HCT116 (cell line): ENCODE measurements at regions not wholly inside any gene's neighbourhood (a gene's known extent, or its start where the extent isn't known, plus 50 kb on each side); places are given as distances from the start of the nearest gene placed in this dataset.

ENCODE experiments used
- ATAC-seq: fragments of 200-7000 bp; cut with Tn5 transposase; 2 replicates; pipeline ENCODE4 v1.9.1; 2020; ENCODE audit warnings: mild to moderate bottlenecking, moderate library complexity
- BruUV-seq: library from RNA; stranded (reverse); fragments of 400-500 nt; replicated peaks from 2 replicates; lab custom pipeline; 2021; lab: Mats Ljungman, UMichigan
- CTCF ChIA-PET: fragments of 300-600 bp; sonication (Branson Sonifier 250); formaldehyde crosslinking; loops from one replicate; lab custom pipeline; 2021; ENCODE audit warnings: antibody characterized with exemption; lab: Charles Lee
- POLR2A ChIA-PET: fragments of 300-600, 350-600 bp; sonication (Branson Sonifier 250); formaldehyde crosslinking; loops from one replicate; lab custom pipeline; 2021; ENCODE audit warnings: antibody characterized with exemption; lab: Charles Lee
- RAD21 ChIA-PET, 2 experiments: fragments of 300-600 bp; sonication (Branson Sonifier 250); formaldehyde crosslinking; loops; one replicate each; lab custom pipeline; 2023; ENCODE audit warnings: low total read pairs in 2 of 2; ENCODE audit not compliant: uncharacterized antibody in 2 of 2, unreplicated experiment in 2 of 2, low non-redundant PET in 1 of 2; lab: Charles Lee
- DNase-seq: peaks from one replicate; pipeline ENCODE4 v3.0.0-alpha.2; 2010; ENCODE audit warnings: low read depth, low spot score
- H2AFZ ChIP-seq: fragments of 200-600 bp; shearing (Covaris generic), sonication (generic); 2 replicates; pipeline ENCODE4 v1.6.1; 2017; ENCODE audit warnings: low read depth, mixed run types, mixed read lengths, antibody characterized with exemption, low read length; ENCODE audit not compliant: poor library complexity, severe bottlenecking
- H3K27ac ChIP-seq: 2 replicates; pipeline ENCODE4 v1.5.1; 2012; ENCODE audit warnings: low read depth, low read length
- H3K27me3 ChIP-seq: fragments of 200-600 bp; sonication (generic); 2 replicates; pipeline ENCODE4 v1.6.1; 2016; ENCODE audit warnings: mixed run types, low read length, mixed read lengths; ENCODE audit not compliant: insufficient read depth
- H3K36me3 ChIP-seq, 2 experiments: fragments of 200-500 bp in 1 of 2; fragments of 200-600 bp in 1 of 2; sonication (Bioruptor generic) in 1 of 2; sonication (generic) in 1 of 2; 2 replicates each; pipeline versions ENCODE4 v1.5.1 to v1.6.1; 2014 to 2016; ENCODE audit warnings: low read length in 2 of 2, inconsistent platforms in 1 of 2, mixed read lengths in 1 of 2, mixed run types in 1 of 2; ENCODE audit not compliant: insufficient read depth in 2 of 2, control insufficient read depth in 1 of 2
- H3K4me1 ChIP-seq, 2 experiments: fragments of 200-600 bp in 1 of 2; sonication (generic) in 1 of 2; 2 replicates each; pipeline versions ENCODE4 v1.5.1 to v1.6.1; 2012 to 2017; ENCODE audit warnings: low read length in 2 of 2, inconsistent platforms in 1 of 2, mild to moderate bottlenecking in 1 of 2, mixed read lengths in 1 of 2, mixed run types in 1 of 2, moderate library complexity in 1 of 2; ENCODE audit not compliant: insufficient read depth in 2 of 2, control insufficient read depth in 1 of 2
- H3K4me2 ChIP-seq: fragments of 200-600 bp; sonication (generic); 2 replicates; pipeline ENCODE4 v1.6.1; 2017; ENCODE audit warnings: mixed run types, low read length, mixed read lengths
- H3K4me3 ChIP-seq, 2 experiments: fragments of 200-600 bp in 1 of 2; sonication (generic) in 1 of 2; replicated peaks in 1 of 2; 2 replicates each; pipeline ENCODE4 v1.5.1; 2011 to 2016; ENCODE audit warnings: low read length in 2 of 2, control low read depth in 1 of 2, low read depth in 1 of 2, mild to moderate bottlenecking in 1 of 2, mixed read lengths in 1 of 2, mixed run types in 1 of 2
- H3K79me2 ChIP-seq: fragments of 200-600 bp; sonication (generic); 2 replicates; pipeline ENCODE4 v1.6.1; 2017; ENCODE audit warnings: mild to moderate bottlenecking, mixed run types, low read length, moderate library complexity, mixed read lengths; ENCODE audit not compliant: insufficient read depth
- H3K9ac ChIP-seq: fragments of 200-600 bp; sonication (generic); 2 replicates; pipeline ENCODE4 v1.6.1; 2016; ENCODE audit warnings: low read length, mixed read lengths
- H3K9me2 ChIP-seq: fragments of 200-600 bp; sonication (generic), shearing (Covaris generic); 2 replicates; pipeline ENCODE4 v1.6.1; 2017; ENCODE audit warnings: mixed run types, mild to moderate bottlenecking, moderate library complexity; ENCODE audit not compliant: insufficient read depth
- H3K9me3 ChIP-seq, 2 experiments: fragments of 200-500 bp in 1 of 2; fragments of 200-600 bp in 1 of 2; sonication (Bioruptor generic) in 1 of 2; sonication (generic) in 1 of 2; 2 replicates each; pipeline ENCODE4 v1.6.1; 2014 to 2017; ENCODE audit warnings: low read length in 2 of 2, mixed read lengths in 2 of 2, inconsistent platforms in 1 of 2, low read depth in 1 of 2, mild to moderate bottlenecking in 1 of 2, mixed run types in 1 of 2, moderate library complexity in 1 of 2; ENCODE audit not compliant: control insufficient read depth in 1 of 2, insufficient read depth in 1 of 2
- H4K20me1 ChIP-seq: fragments of 200-600 bp; sonication (generic), shearing (Covaris generic); 2 replicates; pipeline ENCODE4 v1.6.1; 2017; ENCODE audit warnings: mixed run types, mild to moderate bottlenecking, moderate library complexity; ENCODE audit not compliant: insufficient read depth
- CEBPB ChIP-seq: IDR thresholded peaks from 2 replicates; pipeline ENCODE4 v1.6.1; 2012; ENCODE audit warnings: low read depth
- CTCF ChIP-seq, 3 experiments: fragments of 200-600 bp in 1 of 3; sonication (generic) in 1 of 3; IDR thresholded peaks in 2 of 3; conservative IDR thresholded peaks in 1 of 3; 2 replicates each; pipeline ENCODE4 v1.5.1; 2012 to 2017; ENCODE audit warnings: low read depth in 2 of 3, low read length in 2 of 3, antibody characterized with exemption in 1 of 3, borderline replicate concordance in 1 of 3, control low read depth in 1 of 3, mild to moderate bottlenecking in 1 of 3, mixed read lengths in 1 of 3, mixed run types in 1 of 3, moderate library complexity in 1 of 3; ENCODE audit not compliant: insufficient read depth in 1 of 3
- ELF1 ChIP-seq: IDR thresholded peaks from 2 replicates; pipeline ENCODE4 v1.6.1; 2012; ENCODE audit warnings: low read depth, borderline replicate concordance
- POLR2AphosphoS5 ChIP-seq: IDR thresholded peaks from 2 replicates; pipeline ENCODE4 v1.6.1; 2011; ENCODE audit warnings: mild to moderate bottlenecking, low read depth, low read length, moderate library complexity
- REST ChIP-seq: IDR thresholded peaks from 2 replicates; pipeline ENCODE4 v1.6.1; 2012; ENCODE audit warnings: low read depth
- YY1 ChIP-seq: IDR thresholded peaks from 2 replicates; pipeline ENCODE4 v1.6.1; 2011; ENCODE audit warnings: low read length, low read depth, moderate library complexity, mild to moderate bottlenecking; ENCODE audit not compliant: insufficient replicate concordance; ENCODE audit errors: extremely low read depth
- ZBTB33 ChIP-seq: IDR thresholded peaks from 2 replicates; pipeline ENCODE4 v1.6.1; 2011; ENCODE audit warnings: mild to moderate bottlenecking, low read length, moderate library complexity; ENCODE audit not compliant: insufficient replicate concordance; ENCODE audit errors: extremely low read depth
- intact Hi-C: fragments of 100-400 bp; cut with micrococcal nuclease; formaldehyde crosslinking; loops from 2 replicates; pipeline ENCODE4 v1.10.0; 2022

GRCh38 chr11:10628508-10629236 is 60.2 kb upstream of the LYVE1 start (continued):
- TF ChIP-seq YY1 (no peak), CEBPB (no peak), CTCF (IDR thresholded peaks at IDR 0.05 in 2 of 3, conservative IDR thresholded peaks at IDR 0.05 in 1 of 3; ENCODE audit: borderline replicate concordance in 1 of 3, insufficient read depth in 1 of 3, low read depth in 2 of 3, low read length in 2 of 3) (no peak), POLR2AphosphoS5 (no peak), ELF1 (no peak)

GRCh38 chr11:10627816-10628215 is 59.4 kb upstream of the LYVE1 start:
- H3K4me2 ChIP-seq: no peak overlapping the region
- ATAC-seq (no peak), DNase-seq (no peak)
- H3K4me1 ChIP-seq: peaks cover 47 to 83% of the 10 kb centered on the region in 2 experiments
- POLR2A ChIA-PET: no interaction called here
- H3K9me3 ChIP-seq: no peaks in the 10 kb centered on the region
- no peaks in the 10 kb centered on the region for H3K9me2 ChIP-seq
- intact Hi-C loops: no loop called here
- TF ChIP-seq ZBTB33 (no peak), REST (no peak)
- no peak overlapping the region; the same call in 1 of the 2 replicates for H3K27ac ChIP-seq
- 0 out of 4 replicates have a peak, but pooled peaks cover 0 to 3% of the 10 kb centered on the region in 2 experiments for H3K36me3 ChIP-seq
- H4K20me1 ChIP-seq: no peaks in the 10 kb centered on the region
- H3K79me2 ChIP-seq: no peaks in the 10 kb centered on the region
- no TSS peak for BruUV-seq
- no peak overlapping the region for H3K4me3 ChIP-seq
- no peaks in the 10 kb centered on the region for H3K27me3 ChIP-seq
- H2AFZ ChIP-seq: no peak overlapping the region
- RAD21 ChIA-PET: no interaction called here
- no peak overlapping the region for H3K9ac ChIP-seq
- CTCF ChIA-PET: no interaction called here
